DOHH2 (cell line): ENCODE measurements at regions not wholly inside any gene's neighbourhood (a gene's known extent, or its start where the extent isn't known, plus 50 kb on each side); places are given as distances from the start of the nearest gene placed in this dataset.

Experiments
- CTCF ChIP-seq: fragments of 200-600 bp; sonication (generic); IDR thresholded peaks from one replicate; pipeline ENCODE4 v1.5.1; 2014; ENCODE audit warnings: antibody characterized with exemption, mild to moderate bottlenecking, low read depth, low read length; ENCODE audit not compliant: poor library complexity, severe bottlenecking
- EZH2phosphoT487 ChIP-seq: fragments of 200-600 bp; sonication (generic); IDR thresholded peaks from 2 replicates; pipeline ENCODE4 v1.6.1; 2017; ENCODE audit warnings: borderline replicate concordance, mild to moderate bottlenecking, antibody characterized with exemption, low read length, moderate library complexity, mixed read lengths

- no peak for TF ChIP-seq CTCF
- no peak for TF ChIP-seq EZH2phosphoT487
Measured at GRCh38 chr10:43865265-43866135, 216.8 kb upstream of the ZNF32 start.
